ENCODE measurements at regions not wholly inside any gene's neighbourhood (a gene's known extent, or its start where the extent isn't known, plus 50 kb on each side); places are given as distances from the start of the nearest gene placed in this dataset.

DNA sequence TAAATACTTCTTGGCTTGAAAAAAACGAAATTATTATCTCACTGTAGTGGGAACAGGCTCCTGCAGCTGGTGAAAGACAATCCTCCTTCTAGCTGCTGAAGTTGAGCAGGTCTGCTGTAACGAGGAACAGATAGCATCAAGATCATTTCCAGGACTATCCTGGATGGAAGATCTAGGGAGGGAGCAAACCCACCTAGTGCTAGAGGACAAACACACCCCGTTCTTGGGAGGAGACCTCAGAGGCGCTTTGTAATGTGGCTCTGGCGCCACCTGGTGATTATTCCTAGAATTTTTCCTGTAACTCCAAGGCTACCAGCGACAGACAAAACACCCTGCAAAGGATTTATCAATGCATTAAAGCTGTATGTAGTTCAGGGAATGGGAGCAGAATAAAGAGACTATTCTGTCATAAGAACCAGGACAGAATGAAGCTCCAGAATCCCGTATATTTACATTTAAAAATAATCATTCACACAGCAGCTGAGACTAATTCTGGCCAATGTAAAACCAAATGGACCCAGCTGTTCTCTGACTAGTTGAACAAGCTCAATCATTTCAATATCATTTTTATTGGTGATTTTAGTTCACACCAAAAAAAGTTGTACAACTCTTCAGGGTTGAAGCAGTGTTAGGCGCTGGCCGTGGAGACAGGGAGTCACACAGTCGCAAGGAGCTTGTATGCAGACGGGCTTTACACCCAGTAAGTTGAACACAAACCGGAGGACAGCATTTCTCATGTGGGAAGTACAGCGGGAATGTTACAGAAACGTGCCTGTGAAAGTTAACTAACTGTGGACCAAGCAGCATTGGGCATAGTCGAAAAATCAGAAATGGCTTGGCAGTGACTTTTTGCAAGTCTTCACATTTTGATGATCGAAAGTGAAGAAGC, 290.3 kb downstream of the TRIB2 start:
- H2AFZ ChIP-seq (ENCODE audit: low read depth, low read length) = no peak overlapping the region

DNA sequence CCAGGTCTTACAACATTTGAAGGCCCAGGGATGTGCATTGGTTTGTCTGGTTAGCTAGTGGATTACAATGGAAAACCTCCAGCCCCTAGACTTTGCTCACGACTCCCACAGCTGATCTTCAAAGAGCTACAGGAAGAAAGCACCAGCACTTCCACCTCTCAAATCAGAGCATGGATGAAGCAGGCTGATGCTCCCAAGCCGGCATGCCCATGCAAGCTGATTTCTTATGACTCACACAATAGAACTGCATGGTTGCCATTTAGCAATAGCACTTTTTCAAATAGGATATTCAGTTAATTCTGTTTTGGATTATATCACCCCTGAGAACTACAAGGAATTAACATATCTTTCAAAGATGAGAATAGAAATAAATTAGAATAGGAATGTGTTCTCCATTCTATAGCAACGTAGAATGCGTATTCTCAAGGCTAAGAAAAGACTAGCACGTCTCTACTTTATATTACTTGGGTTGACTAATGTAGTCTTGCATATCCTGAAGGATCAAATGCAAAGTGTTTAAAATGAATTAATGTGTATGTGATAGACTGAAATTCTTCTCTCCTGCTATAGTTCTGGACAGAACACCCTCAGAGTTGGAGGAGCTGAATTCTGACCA, 292.4 kb downstream of the TRIB2 start:
- Histone ChIP-seq H3K4me3 (ENCODE audit: low read length) (no peak overlapping the region), H3K4me2 (ENCODE audit: low read length) (no peak overlapping the region), H3K27me3 (ENCODE audit: low read depth, low read length) (peaks cover 8% of the 10 kb centered on the region), H3K36me3 (replicated peaks; ENCODE audit: low read depth, low read length) (no peaks in the 10 kb centered on the region), H3K79me2 (ENCODE audit: low read length) (no peaks in the 10 kb centered on the region), H4K20me1 (ENCODE audit: insufficient read depth, low read length) (no peaks in the 10 kb centered on the region), H3K4me1 (ENCODE audit: low read length) (peaks cover 5% of the 10 kb centered on the region; the same call in 1 of the 2 replicates), H3K27ac (ENCODE audit: low read length) (no peak overlapping the region), H3K9me3 (ENCODE audit: insufficient read depth, low read length) (no peaks in the 10 kb centered on the region), H3K9ac (ENCODE audit: low read length) (no peak overlapping the region), H2AFZ (ENCODE audit: low read depth, low read length) (no peak overlapping the region)
- no peak for TF ChIP-seq EZH2phosphoT487 (IDR thresholded peaks at IDR 0.05; ENCODE audit: low read depth)
- TF ChIP-seq, protein P1, sequence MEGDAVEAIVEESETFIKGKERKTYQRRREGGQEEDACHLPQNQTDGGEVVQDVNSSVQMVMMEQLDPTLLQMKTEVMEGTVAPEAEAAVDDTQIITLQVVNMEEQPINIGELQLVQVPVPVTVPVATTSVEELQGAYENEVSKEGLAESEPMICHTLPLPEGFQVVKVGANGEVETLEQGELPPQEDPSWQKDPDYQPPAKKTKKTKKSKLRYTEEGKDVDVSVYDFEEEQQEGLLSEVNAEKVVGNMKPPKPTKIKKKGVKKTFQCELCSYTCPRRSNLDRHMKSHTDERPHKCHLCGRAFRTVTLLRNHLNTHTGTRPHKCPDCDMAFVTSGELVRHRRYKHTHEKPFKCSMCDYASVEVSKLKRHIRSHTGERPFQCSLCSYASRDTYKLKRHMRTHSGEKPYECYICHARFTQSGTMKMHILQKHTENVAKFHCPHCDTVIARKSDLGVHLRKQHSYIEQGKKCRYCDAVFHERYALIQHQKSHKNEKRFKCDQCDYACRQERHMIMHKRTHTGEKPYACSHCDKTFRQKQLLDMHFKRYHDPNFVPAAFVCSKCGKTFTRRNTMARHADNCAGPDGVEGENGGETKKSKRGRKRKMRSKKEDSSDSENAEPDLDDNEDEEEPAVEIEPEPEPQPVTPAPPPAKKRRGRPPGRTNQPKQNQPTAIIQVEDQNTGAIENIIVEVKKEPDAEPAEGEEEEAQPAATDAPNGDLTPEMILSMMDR (IDR thresholded peaks at IDR 0.05; ENCODE audit: low read depth, low read length) = no peak

More for the DNA sequence above, 290.3 kb downstream of the TRIB2 start:
- H3K79me2 ChIP-seq (ENCODE audit: low read length) = no peaks in the 10 kb centered on the region
- no peaks in the 10 kb centered on the region for H4K20me1 ChIP-seq (ENCODE audit: insufficient read depth, low read length)
- H3K27me3 ChIP-seq (ENCODE audit: low read depth, low read length) = peaks cover 20% of the 10 kb centered on the region
- H3K9me3 ChIP-seq (ENCODE audit: insufficient read depth, low read length) = no peaks in the 10 kb centered on the region
- no peak overlapping the region for H3K4me3 ChIP-seq (ENCODE audit: low read length)
- no peaks in the 10 kb centered on the region for H3K36me3 ChIP-seq (replicated peaks; ENCODE audit: low read depth, low read length)
- peak overlapping the region; percentile 6; the same call in 1 of the 2 replicates for H3K4me2 ChIP-seq (ENCODE audit: low read length)
- H3K9ac ChIP-seq (ENCODE audit: low read length) = no peak overlapping the region
- no peak overlapping the region for H3K27ac ChIP-seq (ENCODE audit: low read length)
- peaks cover 5% of the 10 kb centered on the region; the same call in 1 of the 2 replicates for H3K4me1 ChIP-seq (ENCODE audit: low read length)
- TF ChIP-seq, protein P1 (IDR thresholded peaks at IDR 0.05; ENCODE audit: low read depth, low read length) = peak; percentile 77
- TF ChIP-seq EZH2phosphoT487 (IDR thresholded peaks at IDR 0.05; ENCODE audit: low read depth) = no peak

DNA sequence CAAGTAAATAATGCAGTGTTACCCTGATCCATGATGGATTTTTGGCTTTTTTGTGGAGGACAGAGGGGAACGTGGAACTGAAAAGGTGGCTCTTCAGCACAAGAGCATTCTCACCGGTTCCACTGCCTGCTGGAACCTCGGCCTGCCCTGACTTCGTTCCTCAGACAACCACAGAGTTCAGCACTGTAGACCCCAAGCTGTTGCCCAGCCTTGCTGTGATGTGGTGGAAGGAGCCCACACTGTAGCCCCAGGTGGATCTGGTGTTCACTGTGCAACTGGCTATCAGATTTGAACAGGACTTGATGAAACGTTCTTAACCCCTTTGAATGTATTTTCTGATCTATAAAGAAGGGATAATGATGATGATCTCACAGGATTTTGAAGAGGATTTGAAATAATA, 293.5 kb downstream of the TRIB2 start:
- Histone ChIP-seq H3K27ac (ENCODE audit: low read length) (no peak overlapping the region), H3K36me3 (replicated peaks; ENCODE audit: low read depth, low read length) (no peaks in the 10 kb centered on the region), H3K79me2 (ENCODE audit: low read length) (no peaks in the 10 kb centered on the region), H4K20me1 (ENCODE audit: insufficient read depth, low read length) (no peaks in the 10 kb centered on the region), H3K4me1 (ENCODE audit: low read length) (no peaks in the 10 kb centered on the region), H2AFZ (ENCODE audit: low read depth, low read length) (no peak overlapping the region), H3K27me3 (ENCODE audit: low read depth, low read length) (no peaks in the 10 kb centered on the region; the same call in 1 of the 2 replicates), H3K9ac (ENCODE audit: low read length) (no peak overlapping the region), H3K4me2 (ENCODE audit: low read length) (no peak overlapping the region), H3K9me3 (ENCODE audit: insufficient read depth, low read length) (no peaks in the 10 kb centered on the region), H3K4me3 (ENCODE audit: low read length) (no peak overlapping the region)
- no peak for TF ChIP-seq EZH2phosphoT487 (IDR thresholded peaks at IDR 0.05; ENCODE audit: low read depth)
- TF ChIP-seq, protein P1 (IDR thresholded peaks at IDR 0.05; ENCODE audit: low read depth, low read length) = no peak

DNA sequence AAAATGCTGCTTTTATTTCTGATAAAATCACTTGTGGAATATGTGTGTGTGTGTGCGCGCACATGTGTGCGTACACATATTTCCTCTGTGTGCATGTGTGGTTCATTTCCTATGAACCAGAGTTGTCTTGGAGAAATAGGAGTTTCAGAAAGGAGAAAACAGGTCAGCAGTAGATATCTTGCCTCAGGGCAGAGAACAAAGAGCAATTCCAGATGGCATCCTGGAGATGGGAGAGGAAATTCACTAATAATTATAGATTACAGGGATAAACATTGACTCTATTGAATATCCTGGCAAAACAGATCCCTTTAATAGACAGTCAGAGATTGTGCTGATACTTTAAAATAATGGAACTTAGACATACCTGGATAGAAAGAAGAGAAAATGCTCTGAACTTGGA, 298.0 kb downstream of the TRIB2 start:
- Histone ChIP-seq H3K9me3 (ENCODE audit: insufficient read depth, low read length) (no peaks in the 10 kb centered on the region), H3K4me1 (ENCODE audit: low read length) (no peaks in the 10 kb centered on the region), H3K4me3 (ENCODE audit: low read length) (no peak overlapping the region), H3K27me3 (ENCODE audit: low read depth, low read length) (no peaks in the 10 kb centered on the region), H3K36me3 (replicated peaks; ENCODE audit: low read depth, low read length) (no peaks in the 10 kb centered on the region), H3K79me2 (ENCODE audit: low read length) (no peaks in the 10 kb centered on the region), H3K4me2 (ENCODE audit: low read length) (no peak overlapping the region), H3K27ac (ENCODE audit: low read length) (no peak overlapping the region), H2AFZ (ENCODE audit: low read depth, low read length) (no peak overlapping the region), H3K9ac (ENCODE audit: low read length) (no peak overlapping the region), H4K20me1 (ENCODE audit: insufficient read depth, low read length) (no peaks in the 10 kb centered on the region)
- TF ChIP-seq, protein P1 (IDR thresholded peaks at IDR 0.05; ENCODE audit: low read depth, low read length) = no peak
- TF ChIP-seq EZH2phosphoT487 (IDR thresholded peaks at IDR 0.05; ENCODE audit: low read depth) = no peak

Data from OCI-LY3 (cell line).